ENCODE measurements at regions not wholly inside any gene's neighbourhood (a gene's known extent, or its start where the extent isn't known, plus 50 kb on each side); places are given as distances from the start of the nearest gene placed in this dataset.

- no peak for DNase-seq (ENCODE audit: low read depth, low spot score)
- POLR2A ChIA-PET, result no interaction called here
- CTCF ChIA-PET, result no interaction called here
Measured at GRCh38 chr1:164470996-164471395, 88.0 kb upstream of the PBX1 start.

GRCh38 chr1:164472841-164473240, 86.1 kb upstream of the PBX1 start:
- no peaks in the 10 kb centered on the region for H3K27me3 ChIP-seq (ENCODE audit: control insufficient read depth, insufficient read depth, low read length)
- CTCF ChIA-PET, result no interaction called here
- no peak for DNase-seq (ENCODE audit: low read depth, low spot score)
- POLR2A ChIA-PET, result no interaction called here
- no peak for TF ChIP-seq CTCF (IDR thresholded peaks at IDR 0.05; ENCODE audit: low read depth, low read length)
- H3K9me3 ChIP-seq (ENCODE audit: control insufficient read depth, insufficient read depth, low read length), result no peaks in the 10 kb centered on the region
- H3K27ac ChIP-seq (ENCODE audit: low read depth, low read length), result no peak overlapping the region
- no peak overlapping the region for H3K4me3 ChIP-seq (ENCODE audit: low read depth, low read length)

More at GRCh38 chr1:164470996-164471395, 88.0 kb upstream of the PBX1 start:
- no peaks in the 10 kb centered on the region for H3K27me3 ChIP-seq (ENCODE audit: control insufficient read depth, insufficient read depth, low read length)
- H3K27ac ChIP-seq (ENCODE audit: low read depth, low read length), result no peak overlapping the region
- no peaks in the 10 kb centered on the region for H3K9me3 ChIP-seq (ENCODE audit: control insufficient read depth, insufficient read depth, low read length)
- H3K4me3 ChIP-seq (ENCODE audit: low read depth, low read length), result no peak overlapping the region
- no peak for TF ChIP-seq CTCF (IDR thresholded peaks at IDR 0.05; ENCODE audit: low read depth, low read length)

GRCh38 chr1:164473544-164473943, 85.4 kb upstream of the PBX1 start:
- TF ChIP-seq CTCF (IDR thresholded peaks at IDR 0.05; ENCODE audit: low read depth, low read length), result no peak
- ChIA-PET POLR2A (no interaction called here), CTCF (no interaction called here)
- H3K27me3 ChIP-seq (ENCODE audit: control insufficient read depth, insufficient read depth, low read length), result no peaks in the 10 kb centered on the region
- no peaks in the 10 kb centered on the region for H3K9me3 ChIP-seq (ENCODE audit: control insufficient read depth, insufficient read depth, low read length)
- no peak for DNase-seq (ENCODE audit: low read depth, low spot score)
- H3K4me3 ChIP-seq (ENCODE audit: low read depth, low read length), result no peak overlapping the region
- no peak overlapping the region for H3K27ac ChIP-seq (ENCODE audit: low read depth, low read length)

- no peak for DNase-seq (ENCODE audit: low read depth, low spot score)
- no peak overlapping the region for H3K4me3 ChIP-seq (ENCODE audit: low read depth, low read length)
- no peaks in the 10 kb centered on the region for H3K9me3 ChIP-seq (ENCODE audit: control insufficient read depth, insufficient read depth, low read length)
- H3K27ac ChIP-seq (ENCODE audit: low read depth, low read length), result no peak overlapping the region
- TF ChIP-seq CTCF (IDR thresholded peaks at IDR 0.05; ENCODE audit: low read depth, low read length), result no peak
- no peaks in the 10 kb centered on the region for H3K27me3 ChIP-seq (ENCODE audit: control insufficient read depth, insufficient read depth, low read length)
- ChIA-PET CTCF (no interaction called here), POLR2A (no interaction called here)
Measured at GRCh38 chr1:164475834-164476233, 83.2 kb upstream of the PBX1 start.

GRCh38 chr1:164477343-164477742, 81.6 kb upstream of the PBX1 start:
- Histone ChIP-seq H3K27ac (ENCODE audit: low read depth, low read length) (no peak overlapping the region), H3K9me3 (ENCODE audit: control insufficient read depth, insufficient read depth, low read length) (no peaks in the 10 kb centered on the region), H3K4me3 (ENCODE audit: low read depth, low read length) (no peak overlapping the region), H3K27me3 (ENCODE audit: control insufficient read depth, insufficient read depth, low read length) (no peaks in the 10 kb centered on the region)
- DNase-seq (ENCODE audit: low read depth, low spot score), result no peak
- ChIA-PET POLR2A (no interaction called here), CTCF (no interaction called here)
- no peak for TF ChIP-seq CTCF (IDR thresholded peaks at IDR 0.05; ENCODE audit: low read depth, low read length)
